ENCODE measurements at regions not wholly inside any gene's neighbourhood (a gene's known extent, or its start where the extent isn't known, plus 50 kb on each side); places are given as distances from the start of the nearest gene placed in this dataset.
A peak's percentile ranks its signal among the peaks of the same experiment; 100 is the strongest.

DNA sequence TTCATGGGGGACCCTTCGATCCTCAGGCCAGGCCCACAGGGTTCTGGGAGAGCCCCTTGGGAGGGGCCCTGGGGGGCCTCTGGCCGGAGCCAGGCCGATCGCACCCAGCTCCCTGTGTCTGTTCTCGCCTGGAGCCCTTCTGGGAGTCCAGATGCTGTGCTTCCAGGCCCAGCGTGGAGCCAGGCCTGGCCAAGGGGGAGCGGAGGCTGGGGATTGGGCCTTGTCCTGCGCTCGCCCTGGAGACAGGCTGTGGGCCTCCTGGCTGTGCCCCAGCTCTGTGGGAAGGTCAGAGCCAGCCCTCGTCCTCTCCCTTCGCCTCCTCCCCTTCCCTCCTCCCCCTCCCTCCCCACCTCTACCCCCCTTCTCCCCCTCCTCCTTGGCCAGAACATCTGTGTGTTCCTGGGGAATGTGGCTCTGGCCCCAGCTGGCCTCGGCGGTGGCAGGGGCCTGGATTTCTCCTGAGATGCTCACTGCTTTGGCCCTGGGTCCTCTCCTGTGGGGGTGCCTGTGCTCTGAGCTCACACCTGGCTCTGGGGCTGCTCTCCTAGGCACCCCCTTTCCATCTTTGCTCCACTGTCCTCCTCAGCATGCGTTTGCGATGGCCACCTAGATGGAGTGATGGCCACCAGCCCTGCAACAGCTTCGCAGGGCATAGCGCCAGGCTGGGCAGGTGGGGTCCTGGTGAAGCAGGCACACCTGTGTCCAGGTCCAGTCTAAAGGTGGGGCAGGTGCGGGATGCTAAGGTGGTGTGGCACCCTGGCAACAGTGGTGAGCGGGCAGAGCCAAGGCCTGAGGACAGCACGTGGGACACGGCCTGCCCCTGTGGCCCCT, 90.6 kb upstream of the CIBAR2 start (continued):
- TF ChIP-seq TFAP4 (IDR thresholded peaks at IDR 0.05; ENCODE audit: borderline replicate concordance, low read depth) (0 out of 2 replicates have a peak, but pooled peaks have one; percentile 7), ONECUT2 (CRISPR knock-in tag; IDR thresholded peaks at IDR 0.05) (no peak), IRF1 (CRISPR knock-in tag; IDR thresholded peaks at IDR 0.05; ENCODE audit: low read depth) (no peak), HIC2 (CRISPR knock-in tag; IDR thresholded peaks at IDR 0.05; ENCODE audit: low read depth) (0 out of 2 replicates have a peak, but pooled peaks have one; percentile 42), CREB1 (IDR thresholded peaks at IDR 0.05) (no peak), CREB1 (CRISPR knock-in tag; IDR thresholded peaks at IDR 0.05) (no peak), RAD21 (CRISPR knock-in tag; IDR thresholded peaks at IDR 0.05) (no peak), GPN1 (CRISPR knock-in tag; IDR thresholded peaks at IDR 0.05; ENCODE audit: borderline replicate concordance) (no peak), CENPT (CRISPR knock-in tag; IDR thresholded peaks at IDR 0.05; ENCODE audit: low read depth) (no peak), ZNF557 (CRISPR knock-in tag; IDR thresholded peaks at IDR 0.05) (no peak), ZNF143 (CRISPR knock-in tag; IDR thresholded peaks at IDR 0.05) (no peak), ZNF605 (CRISPR knock-in tag; IDR thresholded peaks at IDR 0.05) (no peak), MZF1 (CRISPR knock-in tag; IDR thresholded peaks at IDR 0.05; ENCODE audit: borderline replicate concordance) (no peak), ZBTB20 (CRISPR knock-in tag; IDR thresholded peaks at IDR 0.05; ENCODE audit: borderline replicate concordance, low read depth) (no peak), FOXK1 (CRISPR knock-in tag; IDR thresholded peaks at IDR 0.05; ENCODE audit: borderline replicate concordance, low read depth) (no peak), ZNF574 (CRISPR knock-in tag; IDR thresholded peaks at IDR 0.05) (no peak)
- TF ChIP-seq, protein P1, sequence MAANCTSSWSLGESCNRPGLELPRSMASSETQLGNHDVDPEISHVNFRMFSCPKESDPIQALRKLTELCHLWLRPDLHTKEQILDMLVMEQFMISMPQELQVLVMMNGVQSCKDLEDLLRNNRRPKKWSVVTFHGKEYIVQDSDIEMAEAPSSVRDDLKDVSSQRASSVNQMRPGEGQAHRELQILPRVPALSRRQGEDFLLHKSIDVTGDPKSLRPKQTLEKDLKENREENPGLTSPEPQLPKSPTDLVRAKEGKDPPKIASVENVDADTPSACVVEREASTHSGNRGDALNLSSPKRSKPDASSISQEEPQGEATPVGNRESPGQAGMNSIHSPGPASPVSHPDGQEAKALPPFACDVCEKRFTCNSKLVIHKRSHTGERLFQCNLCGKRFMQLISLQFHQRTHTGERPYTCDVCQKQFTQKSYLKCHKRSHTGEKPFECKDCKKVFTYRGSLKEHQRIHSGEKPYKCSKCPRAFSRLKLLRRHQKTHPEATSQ (CRISPR knock-in tag; IDR thresholded peaks at IDR 0.05; ENCODE audit: borderline replicate concordance): no peak
- TF ChIP-seq, protein P2, sequence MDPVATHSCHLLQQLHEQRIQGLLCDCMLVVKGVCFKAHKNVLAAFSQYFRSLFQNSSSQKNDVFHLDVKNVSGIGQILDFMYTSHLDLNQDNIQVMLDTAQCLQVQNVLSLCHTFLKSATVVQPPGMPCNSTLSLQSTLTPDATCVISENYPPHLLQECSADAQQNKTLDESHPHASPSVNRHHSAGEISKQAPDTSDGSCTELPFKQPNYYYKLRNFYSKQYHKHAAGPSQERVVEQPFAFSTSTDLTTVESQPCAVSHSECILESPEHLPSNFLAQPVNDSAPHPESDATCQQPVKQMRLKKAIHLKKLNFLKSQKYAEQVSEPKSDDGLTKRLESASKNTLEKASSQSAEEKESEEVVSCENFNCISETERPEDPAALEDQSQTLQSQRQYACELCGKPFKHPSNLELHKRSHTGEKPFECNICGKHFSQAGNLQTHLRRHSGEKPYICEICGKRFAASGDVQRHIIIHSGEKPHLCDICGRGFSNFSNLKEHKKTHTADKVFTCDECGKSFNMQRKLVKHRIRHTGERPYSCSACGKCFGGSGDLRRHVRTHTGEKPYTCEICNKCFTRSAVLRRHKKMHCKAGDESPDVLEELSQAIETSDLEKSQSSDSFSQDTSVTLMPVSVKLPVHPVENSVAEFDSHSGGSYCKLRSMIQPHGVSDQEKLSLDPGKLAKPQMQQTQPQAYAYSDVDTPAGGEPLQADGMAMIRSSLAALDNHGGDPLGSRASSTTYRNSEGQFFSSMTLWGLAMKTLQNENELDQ (CRISPR knock-in tag; IDR thresholded peaks at IDR 0.05; ENCODE audit: borderline replicate concordance): no peak
